Coronary artery (tissue), 2 donors: ENCODE measurements at regions not wholly inside any gene's neighbourhood (a gene's known extent, or its start where the extent isn't known, plus 50 kb on each side); places are given as distances from the start of the nearest gene placed in this dataset.

Source experiments
- DNase-seq: peaks from one replicate; pipeline ENCODE4 v3.0.0-alpha.2; 2017; ENCODE audit warnings: low spot score
- H3K27ac ChIP-seq, 2 donors: fragments of 200-600 bp; sonication (generic); one replicate each; pipeline ENCODE4 v1.5.1; 2016 to 2019
- H3K4me3 ChIP-seq: fragments of 200-600 bp; sonication (generic); 2 replicates; pipeline ENCODE4 v1.5.1; 2016; ENCODE audit warnings: mild to moderate bottlenecking, moderate library complexity
- CTCF ChIP-seq: fragments of 200-600 bp; sonication (generic); IDR thresholded peaks from one replicate; pipeline ENCODE4 v1.5.1; 2019; ENCODE audit warnings: antibody characterized with exemption

- TF ChIP-seq CTCF, result no peak
- DNase-seq, result no peak
- Histone ChIP-seq H3K27ac (no peak overlapping the region), H3K4me3 (no peak overlapping the region)
Measured at GRCh38 chr3:86519819-86520218, 471.1 kb downstream of the VGLL3 start.

GRCh38 chr3:86481636-86482035, 509.3 kb downstream of the VGLL3 start:
- H3K27ac ChIP-seq, result no peak overlapping the region
- no peak for TF ChIP-seq CTCF
- DNase-seq, result no peak
- no peak overlapping the region for H3K4me3 ChIP-seq

GRCh38 chr3:86481031-86481430, 509.9 kb downstream of the VGLL3 start:
- no peak for DNase-seq
- no peak for TF ChIP-seq CTCF
- Histone ChIP-seq H3K27ac (no peak overlapping the region), H3K4me3 (no peak overlapping the region)

- TF ChIP-seq CTCF, result no peak
- no peak overlapping the region for H3K27ac ChIP-seq
- H3K4me3 ChIP-seq, result no peak overlapping the region
- no peak for DNase-seq
Measured at GRCh38 chr3:86464180-86464579, 526.8 kb downstream of the VGLL3 start.

GRCh38 chr3:86451749-86452148, 539.2 kb downstream of the VGLL3 start:
- no peak overlapping the region for H3K27ac ChIP-seq
- no peak for TF ChIP-seq CTCF
- DNase-seq, result no peak
- no peak overlapping the region for H3K4me3 ChIP-seq

- no peak overlapping the region for H3K27ac ChIP-seq
- no peak for DNase-seq
- no peak for TF ChIP-seq CTCF
- no peak overlapping the region for H3K4me3 ChIP-seq
Measured at GRCh38 chr3:86438544-86438943, 552.4 kb downstream of the VGLL3 start.

GRCh38 chr3:86427343-86427742, 563.6 kb downstream of the VGLL3 start:
- Histone ChIP-seq H3K4me3 (no peak overlapping the region), H3K27ac (no peak overlapping the region)
- DNase-seq, result no peak
- TF ChIP-seq CTCF, result no peak
